ENCODE measurements at regions not wholly inside any gene's neighbourhood (a gene's known extent, or its start where the extent isn't known, plus 50 kb on each side); places are given as distances from the start of the nearest gene placed in this dataset.

GRCh38 chr14:98999901-99000300 lies 272.1 kb downstream of the BCL11B start:
- no peak for TF ChIP-seq MAZ (IDR thresholded peaks at IDR 0.05; ENCODE audit: borderline replicate concordance, low read depth, low read length)
- TF ChIP-seq MAFK (IDR thresholded peaks at IDR 0.05; ENCODE audit: low read depth, low read length) = no peak
- no peak for TF ChIP-seq SMC3 (IDR thresholded peaks at IDR 0.05; ENCODE audit: low read depth, low read length)
- no peak for TF ChIP-seq NFE2L2 (IDR thresholded peaks at IDR 0.05; ENCODE audit: low read depth, low read length)
- TF ChIP-seq RAD21 (IDR thresholded peaks at IDR 0.05; ENCODE audit: low read length) = no peak
- no peak for TF ChIP-seq POLR2A (IDR thresholded peaks at IDR 0.05; ENCODE audit: low read depth, low read length)
- TF ChIP-seq CHD1 (IDR thresholded peaks at IDR 0.05; ENCODE audit: low read depth, low read length) = no peak
- no peak for TF ChIP-seq BHLHE40 (IDR thresholded peaks at IDR 0.05; ENCODE audit: low read depth, low read length)
- TF ChIP-seq FOS (IDR thresholded peaks at IDR 0.05; ENCODE audit: low read depth, low read length) = no peak
- in situ Hi-C loops (cut with MboI; ENCODE audit: low sequenced_read_pairs) (no loop called here), intact Hi-C loops (cut with micrococcal nuclease) (no loop called here), dilution Hi-C loops (cut with HindIII; ENCODE audit: low sequenced_read_pairs, unreplicated experiment) (no loop called here)
- no peak overlapping the region for H3K4ac ChIP-seq (ENCODE audit: low read depth, low read length)
- H3K4me3 ChIP-seq (ENCODE audit: insufficient read depth, low read depth, low read length) = no peak overlapping the region
- H3K9me3 ChIP-seq (ENCODE audit: control insufficient read depth, insufficient read depth, low read length) = peaks cover 34% of the 10 kb centered on the region
- H3K9ac ChIP-seq (ENCODE audit: low read depth, low read length) = no peak overlapping the region
- H2AK9ac ChIP-seq (replicated peaks; ENCODE audit: low read depth, low read length, poor library complexity) = no peak overlapping the region
- no peak overlapping the region for H4K5ac ChIP-seq (ENCODE audit: low read depth, low read length)
- H3K36me3 ChIP-seq (ENCODE audit: control insufficient read depth, insufficient read depth, low read length) = no peaks in the 10 kb centered on the region
- H3K4me2 ChIP-seq (ENCODE audit: low read depth, low read length) = no peak overlapping the region
- WGBS, 2 experiments (ENCODE audit: extremely low coverage in 2 of 2, insufficient read length in 1 of 2) = 80% methylated on average over 1 of the region's 11 CpGs; no CpG with 5 or more reads in 1 of the 2 experiments
- H3K27ac ChIP-seq (ENCODE audit: insufficient read depth, low read length) = no peak overlapping the region
- ATAC-seq (ENCODE audit: low read depth) (no peak), DNase-seq (no peak)
- no peak overlapping the region for H3K56ac ChIP-seq (ENCODE audit: extremely low read depth, insufficient read depth, low read length)
- H2BK5ac ChIP-seq (ENCODE audit: low read depth, low read length, poor library complexity, severe bottlenecking) = no peak overlapping the region
- H2BK20ac ChIP-seq (ENCODE audit: low read depth, low read length) = no peak overlapping the region
- H3K9me1 ChIP-seq (ENCODE audit: insufficient read depth, low read length) = no peaks in the 10 kb centered on the region
- H4K8ac ChIP-seq (ENCODE audit: low read depth in 2 of 2, low read length in 2 of 2) = no peak overlapping the region
- no peak overlapping the region for H3K23ac ChIP-seq (ENCODE audit: low read depth, low read length)
- no peaks in the 10 kb centered on the region for H3K79me1 ChIP-seq (ENCODE audit: low read depth in 1 of 2, low read length in 2 of 2)
- no peak overlapping the region for H4K91ac ChIP-seq (ENCODE audit: insufficient read depth, low read depth, low read length)
- no peak overlapping the region for H2AK5ac ChIP-seq (ENCODE audit: low read depth, low read length)
- H3K4me1 ChIP-seq (ENCODE audit: control insufficient read depth, insufficient read depth, low read length) = no peaks in the 10 kb centered on the region
- H3K18ac ChIP-seq (ENCODE audit: low read depth, low read length) = no peak overlapping the region
- POLR2A ChIA-PET (ENCODE audit: unreplicated experiment) = no interaction called here
- H2BK120ac ChIP-seq (ENCODE audit: low read depth, low read length) = no peak overlapping the region
- no TSS peak for BruUV-seq (replicated peaks)
- H2AFZ ChIP-seq (replicated peaks; ENCODE audit: low read length, poor library complexity) = no peak overlapping the region
- no peaks in the 10 kb centered on the region for H3K27me3 ChIP-seq (ENCODE audit: control insufficient read depth, insufficient read depth, low read length)
- CTCF ChIA-PET = no interaction called here
- H3K14ac ChIP-seq (replicated peaks; ENCODE audit: low read depth, low read length) = no peak overlapping the region
- H4K20me1 ChIP-seq (ENCODE audit: insufficient read depth, low read length) = no peaks in the 10 kb centered on the region
- no peak overlapping the region for H2BK15ac ChIP-seq (ENCODE audit: low read depth, low read length)

Measured in IMR-90 (cell line).